Panc1 (cell line): ENCODE measurements at regions not wholly inside any gene's neighbourhood (a gene's known extent, or its start where the extent isn't known, plus 50 kb on each side); places are given as distances from the start of the nearest gene placed in this dataset.

ENCODE experiments used
- POLR2AphosphoS5 ChIP-seq: IDR thresholded peaks from 2 replicates; pipeline ENCODE4 v1.6.1; 2012; ENCODE audit warnings: mild to moderate bottlenecking, low read depth, low read length, moderate library complexity
- REST ChIP-seq, 2 experiments: IDR thresholded peaks; 2 replicates each; pipeline ENCODE4 v1.6.1; 2011 to 2012; ENCODE audit warnings: low read depth in 2 of 2, control low read depth in 1 of 2, low read length in 1 of 2, mild to moderate bottlenecking in 1 of 2, moderate library complexity in 1 of 2; ENCODE audit not compliant: insufficient read depth in 1 of 2
- SIN3A ChIP-seq: IDR thresholded peaks from 2 replicates; pipeline ENCODE4 v1.6.1; 2012; ENCODE audit warnings: low read depth, mild to moderate bottlenecking, low read length, moderate library complexity, borderline replicate concordance; ENCODE audit not compliant: insufficient read depth
- TCF7L2 ChIP-seq: IDR thresholded peaks from 2 replicates; pipeline ENCODE4 v1.6.1; 2011; ENCODE audit warnings: mild to moderate bottlenecking, low read depth, low read length, inconsistent platforms
- TF ChIP-seq, protein P1 (sequence below): fragments of 450-650 bp; IDR thresholded peaks from 2 replicates; pipeline ENCODE4 v1.5.1; 2017; ENCODE audit warnings: mild to moderate bottlenecking

DNA sequence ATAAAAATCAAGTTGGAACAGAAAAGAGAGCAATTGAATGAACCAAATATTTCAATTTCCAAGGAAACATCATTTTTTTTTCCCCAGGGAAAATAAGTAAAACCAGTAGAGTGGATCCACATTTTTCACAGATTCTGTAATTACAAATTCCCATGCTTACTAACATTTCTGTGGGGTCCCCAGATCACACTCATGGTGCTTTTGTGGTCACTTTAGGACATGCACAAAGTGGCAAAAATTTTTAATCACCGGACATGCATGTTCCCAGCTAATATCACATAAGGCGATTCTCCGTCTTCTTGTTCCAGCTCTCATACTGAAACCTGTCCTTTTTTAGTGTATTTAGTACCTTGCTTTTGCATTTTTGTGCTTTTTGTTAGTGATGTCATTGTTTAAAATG lies 748.2 kb upstream of the SLITRK1 start:
- TF ChIP-seq, protein P1, sequence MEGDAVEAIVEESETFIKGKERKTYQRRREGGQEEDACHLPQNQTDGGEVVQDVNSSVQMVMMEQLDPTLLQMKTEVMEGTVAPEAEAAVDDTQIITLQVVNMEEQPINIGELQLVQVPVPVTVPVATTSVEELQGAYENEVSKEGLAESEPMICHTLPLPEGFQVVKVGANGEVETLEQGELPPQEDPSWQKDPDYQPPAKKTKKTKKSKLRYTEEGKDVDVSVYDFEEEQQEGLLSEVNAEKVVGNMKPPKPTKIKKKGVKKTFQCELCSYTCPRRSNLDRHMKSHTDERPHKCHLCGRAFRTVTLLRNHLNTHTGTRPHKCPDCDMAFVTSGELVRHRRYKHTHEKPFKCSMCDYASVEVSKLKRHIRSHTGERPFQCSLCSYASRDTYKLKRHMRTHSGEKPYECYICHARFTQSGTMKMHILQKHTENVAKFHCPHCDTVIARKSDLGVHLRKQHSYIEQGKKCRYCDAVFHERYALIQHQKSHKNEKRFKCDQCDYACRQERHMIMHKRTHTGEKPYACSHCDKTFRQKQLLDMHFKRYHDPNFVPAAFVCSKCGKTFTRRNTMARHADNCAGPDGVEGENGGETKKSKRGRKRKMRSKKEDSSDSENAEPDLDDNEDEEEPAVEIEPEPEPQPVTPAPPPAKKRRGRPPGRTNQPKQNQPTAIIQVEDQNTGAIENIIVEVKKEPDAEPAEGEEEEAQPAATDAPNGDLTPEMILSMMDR = no peak
- TF ChIP-seq POLR2AphosphoS5 (no peak), SIN3A (no peak), TCF7L2 (no peak), REST (IDR thresholded peaks at IDR 0.05; ENCODE audit: insufficient read depth in 1 of 2, low read depth in 2 of 2, low read length in 1 of 2) (no peak)
